Stimulated activated CD4-positive, alpha-beta T cell treated with anti-CD3 and anti-CD28 coated beads, Interleukin-4, amount 100 ng/mL, for 1 hour (primary cell): ENCODE measurements at regions not wholly inside any gene's neighbourhood (a gene's known extent, or its start where the extent isn't known, plus 50 kb on each side); places are given as distances from the start of the nearest gene placed in this dataset.
A peak's percentile ranks its signal among the peaks of the same experiment; 100 is the strongest.

Experiments used
- DNase-seq: peaks from one replicate; pipeline ENCODE4 v3.0.0-alpha.2; 2020

DNA sequence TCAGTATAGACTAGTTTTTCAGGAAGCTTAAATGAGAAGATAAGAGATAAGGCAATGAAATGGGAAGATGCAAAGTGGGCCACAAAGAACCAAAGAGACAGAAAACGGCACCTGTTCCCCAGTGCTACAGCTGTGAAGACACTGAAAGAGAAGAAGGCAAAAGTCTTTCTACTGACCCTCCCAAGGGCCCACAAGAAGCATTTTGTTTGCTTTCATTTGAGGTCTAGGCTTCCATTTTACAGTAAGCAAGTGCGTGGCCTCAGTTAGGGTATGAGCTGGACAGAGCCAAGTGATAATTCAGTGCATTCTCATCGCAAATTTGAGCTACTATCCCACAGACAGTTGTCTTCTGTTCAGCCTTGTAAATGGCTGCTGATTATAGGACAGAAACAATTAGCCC lies 53.4 kb upstream of the STK17B start:
- DNase-seq, result no peak

DNA sequence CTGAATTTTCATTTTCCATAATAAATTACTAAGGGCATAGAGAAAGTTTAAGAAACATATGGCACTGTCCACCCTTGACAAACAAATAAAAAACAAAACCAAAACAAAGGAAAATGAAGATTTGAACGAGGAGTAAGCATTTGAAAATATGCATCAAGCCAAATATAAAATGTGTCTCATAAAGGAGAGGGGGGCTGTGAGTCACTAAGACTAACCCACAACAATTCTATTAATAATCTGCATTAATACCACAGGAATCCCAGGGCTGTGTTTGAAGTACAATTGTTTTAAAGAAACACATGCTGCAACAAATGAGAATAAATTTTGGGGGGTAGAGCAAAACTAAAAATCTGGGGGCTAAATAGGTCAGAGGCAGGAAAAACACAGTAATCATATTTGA lies 53.8 kb upstream of the STK17B start:
- DNase-seq, result no peak

DNA sequence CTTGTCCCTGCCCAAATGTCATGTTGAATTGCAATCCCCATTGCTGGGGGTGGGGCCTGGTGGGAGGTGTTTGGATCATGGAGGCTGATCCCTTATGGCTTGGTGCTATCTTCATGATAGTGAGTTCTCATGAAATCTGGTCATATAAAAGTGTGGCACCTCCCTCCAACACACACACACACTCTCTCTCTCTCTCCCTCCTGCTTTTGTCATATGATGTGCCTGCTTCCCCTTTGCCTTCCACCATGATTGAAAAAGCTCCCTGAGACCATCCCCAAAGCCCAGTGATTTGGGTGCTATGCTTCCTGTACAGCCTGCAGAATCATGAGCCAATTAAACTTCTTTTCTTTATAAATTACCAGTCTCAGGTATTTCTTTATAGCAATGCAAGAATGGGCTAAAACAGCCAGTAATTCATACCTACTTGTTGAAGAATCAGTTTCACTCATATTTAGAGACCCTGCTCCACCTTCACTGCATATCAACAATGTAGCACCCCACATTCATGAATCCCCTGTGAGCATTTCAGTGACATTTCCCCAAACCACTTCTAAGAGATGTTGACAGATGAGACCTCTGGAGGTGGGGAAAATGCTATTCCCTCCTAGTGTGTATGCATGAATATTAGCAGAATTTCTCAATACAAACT lies 54.8 kb upstream of the STK17B start:
- DNase-seq, result no peak

DNA sequence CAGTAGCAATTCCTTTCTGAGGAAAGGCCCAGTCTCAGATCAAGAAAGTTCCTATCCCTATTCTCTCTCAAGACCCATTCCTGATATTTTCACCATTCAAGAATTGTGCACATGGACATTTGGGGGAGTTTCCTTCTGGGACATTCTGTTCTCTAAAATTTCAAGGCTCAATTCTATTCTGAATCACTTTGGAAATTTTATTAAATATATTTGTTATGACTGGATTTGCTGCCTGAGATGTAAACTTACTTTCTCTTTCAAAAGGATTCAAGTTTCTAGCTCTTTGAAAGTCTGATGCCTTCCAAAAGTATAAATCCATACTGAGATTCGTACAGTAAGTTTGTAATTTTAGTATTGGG lies 55.3 kb upstream of the STK17B start:
- no peak for DNase-seq

DNA sequence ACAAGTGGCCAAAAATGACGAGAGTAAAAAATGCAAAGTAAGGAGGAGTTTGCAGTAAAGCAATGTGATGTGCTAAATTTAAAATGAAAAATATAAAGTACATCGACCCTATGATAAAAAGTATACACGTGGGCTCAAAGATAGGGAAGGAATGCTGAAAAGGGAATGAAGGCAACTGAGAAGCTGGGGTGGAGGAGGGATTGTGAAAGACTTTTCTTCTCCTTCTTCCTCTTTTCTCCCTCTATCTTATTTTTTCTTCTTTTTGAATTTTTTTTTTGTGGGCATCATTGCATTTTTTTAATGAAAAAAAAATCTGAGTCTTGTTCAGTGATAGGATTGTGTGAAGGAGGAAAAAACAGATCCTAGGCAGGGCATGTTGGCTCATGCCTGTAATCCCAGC lies 57.6 kb upstream of the STK17B start:
- no peak for DNase-seq

DNA sequence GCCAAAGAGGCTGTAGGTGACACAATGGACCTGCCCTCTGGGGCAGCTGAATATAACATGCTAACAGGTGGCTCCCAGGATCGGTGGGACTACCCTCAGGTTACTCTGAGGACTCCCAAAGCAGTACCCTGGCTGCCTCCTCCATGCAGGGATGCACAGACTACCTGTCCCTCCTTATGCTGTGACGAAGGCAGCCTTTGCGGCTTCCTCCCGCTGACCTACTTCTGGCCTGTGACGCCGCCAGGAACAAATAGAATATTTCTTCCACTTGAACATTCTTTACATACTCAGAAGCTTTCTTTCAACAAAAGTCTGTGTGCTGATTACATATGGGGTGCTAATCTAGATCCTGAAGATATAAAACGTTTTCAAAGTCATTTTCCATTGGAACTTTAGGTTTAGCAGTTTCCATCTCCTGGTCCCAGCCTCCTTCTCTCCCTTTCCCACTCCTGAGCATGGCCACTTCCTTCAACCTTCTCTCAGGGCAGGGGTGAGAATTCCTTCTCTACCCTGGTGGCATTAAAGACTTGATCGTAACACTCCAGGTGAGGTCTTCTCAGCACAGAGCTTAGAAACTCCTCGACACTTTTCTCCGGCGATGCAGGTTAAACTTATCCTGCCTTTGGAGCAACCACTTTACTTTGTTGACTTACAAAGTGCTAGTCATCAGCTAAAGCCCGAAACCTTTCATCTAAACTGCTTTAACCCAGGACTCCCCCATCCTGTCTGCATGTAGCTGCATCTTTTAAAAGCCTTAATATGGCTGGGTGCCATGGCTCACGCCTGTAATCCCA lies 58.9 kb upstream of the STK17B start:
- peak; percentile 31 for DNase-seq

DNA sequence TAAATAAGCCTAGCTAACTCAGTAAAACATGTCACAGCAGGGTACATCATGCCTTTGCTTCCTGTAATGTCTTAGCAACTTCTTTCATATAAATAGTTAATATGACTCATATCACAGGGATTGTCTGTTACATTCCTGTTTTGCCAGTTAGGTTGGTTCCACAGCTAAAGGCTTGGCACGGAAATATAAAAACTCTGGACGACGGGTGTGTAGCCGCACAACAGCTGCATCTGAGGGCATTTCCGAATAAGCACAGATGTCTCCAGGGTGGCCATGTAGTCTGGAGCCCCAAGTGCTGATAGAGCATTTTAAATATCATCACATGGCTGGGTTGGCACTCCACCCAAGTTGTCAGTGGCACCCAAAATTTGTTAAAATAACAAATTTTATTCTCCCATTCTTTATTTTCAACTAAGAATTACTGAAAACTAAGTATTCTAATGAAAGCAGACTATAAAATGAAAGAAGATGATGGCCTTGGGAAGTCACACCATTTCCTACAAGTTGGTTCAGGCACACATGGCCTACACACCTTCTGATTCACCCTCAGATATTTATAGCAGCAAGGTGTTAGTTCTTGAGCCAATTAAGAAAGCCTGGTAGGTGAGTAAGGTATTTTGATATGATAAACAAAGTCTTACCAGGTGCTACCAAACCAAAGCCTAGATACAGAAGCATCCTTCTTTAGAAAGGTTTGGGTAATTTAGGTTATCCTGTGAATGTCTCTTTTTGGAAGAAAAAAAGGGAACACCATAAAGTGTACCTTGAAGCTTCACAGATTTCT lies 61.8 kb upstream of the STK17B start:
- DNase-seq, result no peak

DNA sequence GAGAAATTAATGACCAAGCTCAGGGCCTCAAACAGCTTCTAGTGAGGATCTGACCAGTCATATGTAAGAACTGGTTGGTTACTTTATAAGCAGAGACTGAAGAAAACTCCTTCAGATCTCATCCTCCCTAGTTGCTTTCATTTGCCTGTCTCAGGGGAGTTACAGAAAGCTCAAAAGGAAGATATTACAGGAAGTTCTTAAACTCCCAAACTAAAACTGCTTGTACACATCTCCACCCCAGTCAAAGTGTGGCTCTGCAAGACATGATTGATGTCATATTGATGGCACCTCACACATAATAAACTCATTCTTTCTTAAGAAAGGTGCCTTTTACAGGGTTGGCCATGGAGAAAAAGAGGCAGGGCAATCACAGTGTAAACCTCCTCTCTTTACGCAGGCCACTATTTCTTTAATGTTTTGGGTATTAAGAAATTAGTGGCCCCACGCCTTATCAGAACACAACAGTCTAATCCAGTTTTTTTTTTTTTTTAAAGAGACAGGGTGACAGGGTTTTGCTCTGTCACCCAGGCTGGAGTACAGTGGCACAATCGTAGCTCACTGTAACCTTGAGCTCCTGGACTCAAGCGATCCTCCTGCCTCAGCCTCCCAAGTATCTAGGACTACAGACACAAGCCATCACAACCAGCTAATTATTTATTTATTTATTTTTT lies 62.6 kb upstream of the STK17B start:
- DNase-seq, result no peak

DNA sequence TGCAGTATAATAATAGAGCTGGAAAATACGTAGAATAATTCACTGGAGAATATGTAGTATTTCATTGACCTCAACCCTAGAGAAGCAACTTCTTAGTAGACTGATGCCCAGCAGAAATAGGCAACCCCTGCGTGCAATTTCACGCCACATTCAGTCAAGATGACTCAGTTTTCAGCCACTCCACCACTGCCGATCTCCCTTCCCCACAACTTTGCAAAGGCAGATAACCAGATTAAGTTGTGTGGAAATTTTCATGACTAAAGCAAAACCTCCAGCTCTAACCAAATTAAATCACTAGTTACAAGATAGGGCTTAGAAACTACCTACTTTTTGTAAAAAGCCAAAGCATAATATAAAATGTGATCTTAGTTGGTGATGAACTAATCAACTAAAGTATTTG lies 63.3 kb upstream of the STK17B start:
- DNase-seq, result peak; percentile 55

DNA sequence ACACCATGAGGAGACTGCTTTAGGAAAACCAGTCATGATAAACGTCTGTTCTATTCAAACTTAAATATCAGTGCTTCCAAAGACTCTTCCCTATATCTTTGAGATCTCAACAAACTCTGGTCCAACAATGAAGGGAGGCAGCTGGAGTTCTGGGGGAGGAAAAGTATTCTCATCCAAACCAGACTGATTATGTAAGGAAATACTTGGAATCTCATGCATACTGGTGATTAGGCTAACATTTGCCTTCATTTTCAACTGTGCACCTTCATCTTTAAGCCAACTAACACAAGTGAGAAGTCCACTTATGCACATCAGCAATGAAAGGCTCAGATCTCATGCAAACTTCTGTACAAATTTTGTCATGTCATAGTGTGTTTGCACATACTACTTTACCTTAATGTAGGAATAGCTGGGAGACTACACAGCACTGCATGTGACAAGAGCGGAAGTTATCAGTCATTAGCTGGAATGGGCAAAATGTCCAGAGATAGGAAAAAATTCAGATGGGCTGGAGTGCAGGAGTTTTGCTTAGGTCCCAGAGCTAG lies 67.5 kb upstream of the STK17B start:
- no peak for DNase-seq

DNA sequence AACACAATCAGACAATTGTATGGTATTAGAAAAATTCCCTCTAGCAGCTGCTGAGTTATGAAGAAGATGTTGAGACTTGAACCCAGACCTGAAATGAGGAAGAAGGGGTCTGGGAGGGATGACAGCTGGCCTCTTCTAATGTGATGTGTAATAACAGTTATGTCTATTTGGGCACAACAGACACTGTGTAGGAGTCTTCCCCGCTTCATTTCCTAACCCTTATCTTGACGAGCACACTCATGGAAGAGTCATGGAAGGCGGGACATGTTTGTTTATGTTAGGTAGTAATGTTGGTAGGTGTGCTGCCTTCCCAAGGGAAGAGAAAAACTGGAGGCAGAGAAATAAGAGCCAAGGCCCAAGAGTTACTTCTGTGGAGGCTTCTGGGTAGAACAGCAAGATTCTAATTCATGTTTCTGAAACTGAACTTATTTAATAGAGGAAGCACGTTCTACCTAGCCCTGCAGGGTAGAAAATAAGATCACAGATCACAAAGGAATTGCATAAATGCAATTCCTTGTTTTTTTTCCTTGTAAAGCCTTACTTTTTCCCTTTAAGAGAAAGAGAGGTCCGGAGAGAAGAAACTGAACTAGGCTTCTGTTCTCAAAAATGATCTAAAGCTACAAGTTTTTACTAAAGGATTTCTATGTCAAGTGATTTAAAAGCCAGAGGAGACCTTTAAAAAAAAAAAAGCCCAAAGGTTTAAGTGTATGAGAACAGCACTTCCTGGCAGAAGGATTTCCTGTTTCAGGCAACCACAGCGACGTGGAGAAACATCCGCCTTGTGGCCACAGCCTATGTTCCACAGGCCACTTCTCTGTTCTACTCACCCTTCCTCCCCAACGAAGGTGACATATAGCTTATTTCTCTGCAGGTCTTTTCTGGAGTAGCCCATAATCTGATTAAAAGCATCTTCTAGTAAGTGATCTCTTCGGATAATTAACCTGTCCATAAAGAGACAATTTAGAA lies 68.5 kb upstream of the STK17B start:
- peak; percentile 61 for DNase-seq

DNA sequence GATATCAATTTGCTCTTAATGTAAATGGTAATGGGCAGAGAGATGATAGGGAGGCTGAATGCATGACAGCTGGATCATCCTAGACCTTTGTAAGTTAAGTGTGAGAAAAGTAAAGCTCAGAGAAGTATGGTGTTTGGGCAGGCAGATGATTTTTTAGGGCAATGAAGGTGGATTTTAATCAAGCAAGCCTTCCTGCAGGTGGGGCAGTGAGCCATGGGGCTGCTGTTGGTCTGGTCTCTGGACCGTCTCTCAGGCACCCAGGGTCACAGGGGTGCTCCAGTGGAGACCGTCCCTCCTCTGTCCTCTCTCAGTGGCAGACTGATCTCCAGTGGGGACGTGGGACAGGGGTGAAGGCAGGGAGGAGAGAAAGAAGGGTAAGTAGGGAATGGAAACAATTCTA lies 69.8 kb upstream of the STK17B start:
- no peak for DNase-seq

DNA sequence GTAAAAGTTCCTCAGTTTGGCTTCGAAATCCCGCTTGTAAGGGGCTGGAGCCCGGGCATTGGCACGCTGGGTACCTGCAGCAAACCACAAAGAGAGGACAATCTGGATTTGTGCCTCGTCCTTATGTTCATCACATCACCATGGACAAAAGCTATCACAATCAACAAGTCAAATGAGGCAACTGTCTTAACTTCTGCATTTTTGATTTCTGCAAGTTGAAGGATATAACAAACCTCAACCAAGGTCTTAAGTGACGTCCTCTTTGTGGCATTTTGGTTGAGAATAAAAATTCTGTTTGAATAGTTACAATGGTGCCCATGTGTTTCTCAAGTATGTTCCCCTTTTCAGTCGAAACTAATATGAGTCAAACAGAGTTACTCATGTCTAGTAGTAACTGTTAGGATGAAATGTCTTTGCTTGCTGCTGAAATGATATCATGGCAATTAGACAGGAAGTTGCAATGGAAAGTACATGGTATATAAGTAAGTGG lies 70.8 kb upstream of the STK17B start:
- no peak for DNase-seq

DNA sequence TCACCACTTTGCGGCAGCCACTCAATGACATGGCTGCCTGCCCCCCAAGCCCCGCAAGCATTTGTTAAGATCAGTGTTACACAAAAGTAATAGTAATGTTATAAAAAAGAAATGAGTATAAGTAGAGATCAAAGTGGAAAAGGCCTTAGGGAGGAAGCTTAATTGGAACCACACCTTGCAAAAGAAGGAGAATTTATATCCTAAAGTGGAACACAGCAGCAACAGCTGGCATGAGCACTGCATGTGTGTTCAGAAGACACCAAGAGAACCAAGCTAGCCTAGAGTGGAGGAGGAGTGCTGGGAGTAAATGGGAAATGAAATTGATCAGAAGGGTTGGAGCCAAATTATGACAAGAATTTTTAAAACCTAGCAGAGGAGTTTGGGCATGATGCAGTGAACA lies 73.1 kb upstream of the STK17B start:
- DNase-seq, result no peak

DNA sequence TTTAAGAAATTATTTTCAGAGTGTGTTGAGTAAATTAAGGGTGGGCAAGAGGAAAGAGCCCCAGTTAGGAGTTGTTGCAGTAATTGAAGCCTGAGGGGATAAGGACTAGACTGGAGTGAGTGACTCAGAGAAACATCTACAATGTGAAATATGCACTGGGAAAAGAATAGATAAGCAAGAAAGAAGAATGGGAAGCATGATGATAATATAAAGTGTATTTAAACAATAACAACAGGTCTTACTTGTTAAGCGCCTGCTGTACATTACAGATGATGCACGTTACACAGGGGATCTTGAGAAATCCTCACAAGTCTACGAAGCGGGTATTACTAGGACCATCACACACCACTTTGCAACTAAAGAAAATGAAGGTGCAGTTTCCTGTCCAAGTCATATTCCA lies 73.6 kb upstream of the STK17B start:
- no peak for DNase-seq

DNA sequence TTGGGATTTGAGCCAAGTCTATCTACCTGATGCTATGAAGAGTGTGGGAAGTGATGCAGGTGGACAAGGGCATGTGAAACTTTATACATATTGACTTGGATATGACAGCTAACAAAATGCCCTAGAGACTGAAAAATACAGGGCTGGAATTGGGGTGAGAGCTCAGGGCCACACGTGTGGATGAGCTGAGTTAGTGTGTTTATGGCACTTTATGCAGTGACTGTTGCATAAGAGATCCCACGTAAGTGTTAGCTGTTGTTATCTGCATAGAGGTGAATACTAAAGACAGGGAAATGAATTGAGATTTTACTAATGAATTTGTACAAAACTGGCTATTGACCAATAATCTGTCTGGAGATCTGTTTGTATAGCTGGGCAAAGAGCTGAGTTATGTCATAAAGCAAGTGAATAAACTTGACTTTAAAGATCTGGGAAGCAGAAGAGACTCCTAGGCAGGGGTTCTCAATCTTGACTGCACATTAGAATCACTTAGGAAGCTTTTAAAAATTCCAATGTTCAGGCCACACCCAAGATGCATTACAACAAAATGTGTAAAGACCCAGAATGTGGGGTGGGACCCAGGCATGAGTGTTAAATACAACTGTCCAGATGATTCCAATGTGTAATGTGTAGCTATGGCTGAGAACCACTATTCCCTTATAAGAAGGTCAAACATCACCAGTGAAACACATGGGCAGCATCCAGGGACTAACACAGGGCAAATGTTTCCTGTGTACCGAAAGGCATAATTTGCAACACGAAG lies 74.2 kb upstream of the STK17B start:
- DNase-seq, result no peak

DNA sequence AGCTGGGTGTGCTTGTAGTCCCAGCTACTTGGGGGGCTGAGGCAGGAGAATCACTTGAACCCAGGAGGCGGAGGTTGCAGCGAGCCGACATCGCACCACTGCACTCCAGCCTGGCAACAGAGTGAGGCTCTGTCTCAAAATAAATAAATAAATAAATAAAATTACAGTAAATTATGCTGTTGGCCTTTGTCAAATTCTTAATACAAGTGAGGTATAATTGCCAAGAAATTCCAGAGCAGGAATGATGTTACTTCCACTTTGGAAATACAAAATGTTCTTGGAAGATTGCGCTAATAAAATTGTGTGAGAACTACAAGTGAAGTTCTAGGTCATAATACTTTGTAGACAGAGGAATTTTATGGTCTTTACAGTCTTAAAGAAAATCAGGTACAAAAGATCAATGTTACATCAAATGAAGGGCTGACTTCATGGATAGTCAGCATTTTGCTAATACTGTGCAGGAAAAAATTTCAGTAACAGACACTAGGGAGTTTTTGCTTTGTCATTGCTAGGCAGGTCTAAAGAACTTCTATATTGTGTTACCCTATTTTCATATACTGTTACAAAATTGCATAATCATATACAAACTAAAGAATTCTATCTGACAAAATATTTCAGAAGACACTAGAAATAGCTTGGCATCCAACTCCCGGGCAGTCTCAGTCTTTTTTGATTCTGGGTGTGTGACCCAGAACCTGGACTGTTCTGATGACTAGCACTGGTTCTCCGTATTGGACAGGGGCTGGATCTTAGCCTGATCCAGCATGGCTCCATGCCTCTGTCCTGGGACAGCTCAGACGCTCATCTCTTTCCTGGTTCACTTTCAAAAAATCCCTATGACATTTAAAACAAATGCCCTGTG lies 76.0 kb upstream of the STK17B start:
- DNase-seq, result no peak

DNA sequence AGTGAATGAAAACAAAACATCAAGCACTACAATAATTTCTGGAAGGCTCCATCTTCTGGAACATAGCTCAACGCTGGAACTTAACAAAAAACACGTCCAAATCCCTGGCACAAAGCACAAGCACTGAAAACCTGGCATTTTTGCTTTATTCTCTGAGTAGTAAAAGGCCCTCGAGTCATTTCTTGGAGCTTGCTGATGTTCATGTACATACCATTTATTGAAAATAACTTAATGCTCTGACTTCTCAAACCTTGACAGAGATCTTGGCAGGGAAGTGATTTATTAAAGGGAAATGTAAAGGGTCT lies 76.5 kb upstream of the STK17B start:
- DNase-seq, result no peak

DNA sequence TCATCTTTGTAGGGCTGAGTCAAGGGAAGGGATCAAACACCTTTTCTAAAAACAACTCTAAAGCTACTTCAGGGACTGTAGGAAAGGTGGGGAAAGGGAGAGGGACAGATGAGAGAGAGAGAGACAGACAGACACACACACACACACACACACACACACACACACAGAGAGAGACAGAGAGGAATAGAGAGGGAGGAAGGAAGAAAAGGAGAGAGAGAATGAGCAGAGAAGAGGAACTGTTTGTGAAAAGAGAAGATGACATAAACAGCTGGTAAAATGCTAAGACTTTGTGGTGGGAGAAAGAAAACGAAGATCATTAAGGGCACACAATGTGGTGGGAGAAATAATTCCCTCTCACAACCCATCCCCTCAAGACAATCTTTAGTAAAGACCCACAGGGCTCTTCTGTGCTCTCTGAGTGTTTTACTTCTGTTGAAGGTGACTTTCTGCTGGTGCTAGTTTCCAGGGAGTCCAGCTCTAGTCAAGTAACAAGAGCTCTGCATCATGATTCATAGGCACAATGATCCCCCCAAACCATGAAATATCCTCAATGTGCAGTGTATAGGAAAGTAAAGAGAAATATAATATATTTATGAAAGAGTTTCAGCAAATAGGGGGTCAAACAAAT lies 77.2 kb upstream of the STK17B start:
- DNase-seq, result no peak

DNA sequence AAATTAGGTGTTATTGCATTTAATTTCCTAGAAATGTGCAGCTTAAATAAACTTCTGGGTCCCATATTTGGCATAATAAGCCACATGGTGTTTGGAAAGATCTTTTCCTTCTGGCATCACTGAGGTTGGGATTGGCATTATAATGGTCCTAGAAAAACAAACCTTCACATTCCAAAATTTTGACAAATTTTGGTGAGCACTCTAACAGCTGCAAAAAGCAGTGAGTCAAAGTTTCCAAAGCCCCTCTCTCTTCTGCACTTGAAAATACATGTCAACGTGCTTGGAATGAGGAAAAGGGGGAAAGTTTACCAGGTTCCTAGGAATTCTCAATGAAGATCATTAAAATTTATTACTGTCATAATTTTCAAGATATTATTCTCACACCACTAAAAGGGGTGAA lies 77.8 kb upstream of the STK17B start:
- no peak for DNase-seq
